Ishikawa (cell line): ENCODE measurements at regions not wholly inside any gene's neighbourhood (a gene's known extent, or its start where the extent isn't known, plus 50 kb on each side); places are given as distances from the start of the nearest gene placed in this dataset.

Experiments used
- CEBPB ChIP-seq: IDR thresholded peaks from 2 replicates; pipeline ENCODE4 v1.6.1; 2012
- CREB1 ChIP-seq: IDR thresholded peaks from 2 replicates; pipeline ENCODE4 v1.6.1; 2012; ENCODE audit warnings: low read depth
- EGR1 ChIP-seq: IDR thresholded peaks from 2 replicates; pipeline ENCODE4 v1.6.1; 2012
- EP300 ChIP-seq: IDR thresholded peaks from 2 replicates; pipeline ENCODE4 v1.6.1; 2012; ENCODE audit warnings: borderline replicate concordance
- FOXM1 ChIP-seq: IDR thresholded peaks from 2 replicates; pipeline ENCODE4 v1.6.1; 2012; ENCODE audit warnings: low read depth, borderline replicate concordance
- NFIC ChIP-seq: IDR thresholded peaks from 2 replicates; pipeline ENCODE4 v1.6.1; 2012
- RAD21 ChIP-seq: IDR thresholded peaks from 2 replicates; pipeline ENCODE4 v1.6.1; 2012; ENCODE audit warnings: low read depth
- TAF1 ChIP-seq: IDR thresholded peaks from 2 replicates; pipeline ENCODE4 v1.6.1; 2012; ENCODE audit warnings: low read depth, mild to moderate bottlenecking
- TCF12 ChIP-seq: IDR thresholded peaks from 2 replicates; pipeline ENCODE4 v1.6.1; 2012; ENCODE audit warnings: low read depth
- TEAD4 ChIP-seq: IDR thresholded peaks from 2 replicates; pipeline ENCODE4 v1.6.1; 2012
- YY1 ChIP-seq: IDR thresholded peaks from 2 replicates; pipeline ENCODE4 v1.6.1; 2012; ENCODE audit warnings: low read depth
- ZBTB7A ChIP-seq: IDR thresholded peaks from 2 replicates; pipeline ENCODE4 v1.6.1; 2012; ENCODE audit warnings: low read depth
- TF ChIP-seq, protein P1 (sequence below): IDR thresholded peaks from 2 replicates; pipeline ENCODE4 v1.6.1; 2012
- TF ChIP-seq, protein P2 (sequence below): IDR thresholded peaks from 2 replicates; pipeline ENCODE4 v1.6.1; 2012
- TF ChIP-seq, protein P3 (sequence below): IDR thresholded peaks from 2 replicates; pipeline ENCODE4 v1.6.1; 2012; ENCODE audit warnings: low read depth, mild to moderate bottlenecking

DNA sequence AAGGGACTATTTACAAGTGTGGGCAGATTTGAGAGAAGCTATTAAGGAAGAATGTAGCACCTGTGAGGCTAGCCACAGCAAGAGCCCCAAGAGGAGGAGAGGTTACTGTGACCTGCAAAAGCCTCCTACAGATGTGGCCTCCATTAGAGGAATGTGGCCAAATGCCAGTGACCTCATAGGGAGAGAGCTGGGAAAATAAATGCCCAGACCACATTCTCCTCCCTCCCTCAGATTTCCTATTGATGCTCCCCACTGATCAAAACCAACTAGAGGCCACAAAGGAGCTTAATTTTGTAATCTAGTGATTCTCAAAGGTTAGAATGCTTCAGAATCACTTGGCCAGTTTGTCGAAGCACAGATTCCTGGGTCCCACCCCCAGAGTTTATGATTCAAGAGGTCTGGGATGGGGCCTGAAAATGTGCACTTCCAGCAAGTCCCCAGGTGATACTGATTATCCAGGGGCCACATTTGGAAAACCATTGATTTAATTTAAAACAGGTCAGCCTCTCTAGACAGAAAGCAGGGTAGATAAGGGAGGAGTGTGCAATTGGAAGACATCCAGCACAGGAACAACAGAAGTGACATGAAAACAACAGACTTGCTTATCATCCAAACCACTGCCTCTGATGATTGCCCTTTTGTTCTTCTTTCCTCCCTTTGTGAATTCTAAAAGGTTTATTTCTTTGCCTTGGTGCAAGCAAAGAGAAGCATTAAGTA, 61.2 kb upstream of the RBBP8 start:
- TF ChIP-seq ZBTB7A, result no peak
- TF ChIP-seq, protein P1, sequence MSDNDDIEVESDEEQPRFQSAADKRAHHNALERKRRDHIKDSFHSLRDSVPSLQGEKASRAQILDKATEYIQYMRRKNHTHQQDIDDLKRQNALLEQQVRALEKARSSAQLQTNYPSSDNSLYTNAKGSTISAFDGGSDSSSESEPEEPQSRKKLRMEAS, result peak; percentile 79
- TF ChIP-seq, protein P2, sequence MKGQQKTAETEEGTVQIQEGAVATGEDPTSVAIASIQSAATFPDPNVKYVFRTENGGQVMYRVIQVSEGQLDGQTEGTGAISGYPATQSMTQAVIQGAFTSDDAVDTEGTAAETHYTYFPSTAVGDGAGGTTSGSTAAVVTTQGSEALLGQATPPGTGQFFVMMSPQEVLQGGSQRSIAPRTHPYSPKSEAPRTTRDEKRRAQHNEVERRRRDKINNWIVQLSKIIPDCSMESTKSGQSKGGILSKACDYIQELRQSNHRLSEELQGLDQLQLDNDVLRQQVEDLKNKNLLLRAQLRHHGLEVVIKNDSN, result peak; percentile 41
- peak; percentile 59; the same call in 1 of the 2 replicates for TF ChIP-seq CREB1
- TF ChIP-seq, protein P3, sequence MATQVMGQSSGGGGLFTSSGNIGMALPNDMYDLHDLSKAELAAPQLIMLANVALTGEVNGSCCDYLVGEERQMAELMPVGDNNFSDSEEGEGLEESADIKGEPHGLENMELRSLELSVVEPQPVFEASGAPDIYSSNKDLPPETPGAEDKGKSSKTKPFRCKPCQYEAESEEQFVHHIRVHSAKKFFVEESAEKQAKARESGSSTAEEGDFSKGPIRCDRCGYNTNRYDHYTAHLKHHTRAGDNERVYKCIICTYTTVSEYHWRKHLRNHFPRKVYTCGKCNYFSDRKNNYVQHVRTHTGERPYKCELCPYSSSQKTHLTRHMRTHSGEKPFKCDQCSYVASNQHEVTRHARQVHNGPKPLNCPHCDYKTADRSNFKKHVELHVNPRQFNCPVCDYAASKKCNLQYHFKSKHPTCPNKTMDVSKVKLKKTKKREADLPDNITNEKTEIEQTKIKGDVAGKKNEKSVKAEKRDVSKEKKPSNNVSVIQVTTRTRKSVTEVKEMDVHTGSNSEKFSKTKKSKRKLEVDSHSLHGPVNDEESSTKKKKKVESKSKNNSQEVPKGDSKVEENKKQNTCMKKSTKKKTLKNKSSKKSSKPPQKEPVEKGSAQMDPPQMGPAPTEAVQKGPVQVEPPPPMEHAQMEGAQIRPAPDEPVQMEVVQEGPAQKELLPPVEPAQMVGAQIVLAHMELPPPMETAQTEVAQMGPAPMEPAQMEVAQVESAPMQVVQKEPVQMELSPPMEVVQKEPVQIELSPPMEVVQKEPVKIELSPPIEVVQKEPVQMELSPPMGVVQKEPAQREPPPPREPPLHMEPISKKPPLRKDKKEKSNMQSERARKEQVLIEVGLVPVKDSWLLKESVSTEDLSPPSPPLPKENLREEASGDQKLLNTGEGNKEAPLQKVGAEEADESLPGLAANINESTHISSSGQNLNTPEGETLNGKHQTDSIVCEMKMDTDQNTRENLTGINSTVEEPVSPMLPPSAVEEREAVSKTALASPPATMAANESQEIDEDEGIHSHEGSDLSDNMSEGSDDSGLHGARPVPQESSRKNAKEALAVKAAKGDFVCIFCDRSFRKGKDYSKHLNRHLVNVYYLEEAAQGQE, result no peak
- TF ChIP-seq TEAD4, result peak; percentile 100
- peak; percentile 82 for TF ChIP-seq EGR1
- peak; percentile 100 for TF ChIP-seq FOXM1
- peak; percentile 80 for TF ChIP-seq YY1
- TF ChIP-seq TCF12, result peak; percentile 100
- peak; percentile 77 for TF ChIP-seq CEBPB
- peak; percentile 100 for TF ChIP-seq NFIC
- peak; percentile 100 for TF ChIP-seq EP300
- no peak; the same call in 1 of the 2 replicates for TF ChIP-seq RAD21
- TF ChIP-seq TAF1, result peak; percentile 23; the same call in 1 of the 2 replicates

DNA sequence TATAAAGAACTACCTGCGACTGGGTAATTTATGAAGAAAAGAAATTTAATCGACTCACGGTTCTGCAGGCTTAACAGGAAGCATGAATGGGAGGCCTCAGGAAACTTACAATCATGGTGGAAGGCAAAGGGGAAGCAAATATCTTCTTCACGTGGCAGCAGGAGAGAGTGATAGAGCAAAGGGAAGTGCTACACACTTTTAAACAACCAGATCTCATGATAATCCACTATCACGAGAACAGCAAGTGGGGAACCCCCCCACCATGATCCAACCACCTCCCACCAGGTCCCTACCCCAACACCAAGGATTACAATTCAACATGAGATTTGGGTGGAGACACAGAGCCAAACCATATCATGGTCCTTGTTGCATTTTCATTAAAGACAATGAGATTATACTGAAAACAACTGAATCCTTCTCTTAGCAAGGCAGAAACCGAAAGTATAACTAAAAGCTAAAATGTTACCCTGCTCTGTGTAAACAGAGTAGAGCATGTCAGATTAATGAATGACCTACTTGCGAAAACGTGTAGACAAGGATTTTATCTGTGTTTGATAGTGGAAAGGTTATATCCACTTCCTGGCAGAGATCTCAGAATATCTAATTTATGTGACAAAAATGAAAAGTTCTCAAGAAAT, 60.1 kb upstream of the RBBP8 start:
- TF ChIP-seq, protein P1, result no peak
- TF ChIP-seq CREB1, result no peak
- TF ChIP-seq TEAD4, result no peak

DNA sequence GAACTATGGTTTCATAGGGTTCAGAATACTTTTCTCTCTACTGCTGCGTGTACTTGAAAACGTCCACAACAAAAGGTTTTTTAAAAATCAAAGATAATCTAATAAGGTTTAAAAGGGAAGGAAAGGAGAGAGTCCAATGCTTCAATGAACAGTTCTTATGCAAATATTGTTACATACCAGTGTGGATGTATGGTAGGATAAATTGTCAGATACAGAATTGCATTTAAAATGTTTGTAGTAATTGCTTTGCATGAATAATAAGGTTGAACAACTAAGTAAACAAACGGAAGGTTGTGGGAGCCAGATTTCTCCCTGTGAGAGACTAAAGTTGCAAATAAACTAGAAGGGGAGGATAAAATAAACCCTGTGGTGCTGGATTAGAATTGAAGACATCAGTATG, 53.8 kb upstream of the RBBP8 start:
- TF ChIP-seq TEAD4, result no peak

DNA sequence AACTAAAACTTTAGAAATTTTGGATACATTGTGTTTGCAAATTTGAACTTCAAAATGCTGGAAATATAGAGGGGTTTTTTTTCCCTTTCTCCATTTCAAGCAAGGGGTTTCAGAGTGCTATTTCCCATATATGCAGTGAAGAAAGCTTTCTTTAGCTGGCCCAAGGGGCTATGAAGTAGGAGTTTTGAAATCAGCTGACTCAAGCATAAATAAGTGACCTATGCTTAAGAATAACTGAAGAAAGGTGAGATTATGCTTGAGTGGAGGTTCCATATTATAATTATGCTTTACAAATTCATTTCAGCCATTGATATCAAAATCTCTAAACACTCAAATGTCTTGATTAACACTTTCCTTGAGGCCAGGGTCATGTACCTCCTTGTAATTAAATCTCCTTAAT, 51.0 kb upstream of the RBBP8 start:
- TF ChIP-seq RAD21, result no peak
- TF ChIP-seq TCF12, result no peak
- no peak for TF ChIP-seq CREB1
- TF ChIP-seq, protein P1, result no peak
- no peak for TF ChIP-seq ZBTB7A
- no peak for TF ChIP-seq CEBPB
- no peak for TF ChIP-seq TEAD4
- no peak for TF ChIP-seq FOXM1
- TF ChIP-seq EGR1, result no peak
- TF ChIP-seq, protein P3, result no peak

DNA sequence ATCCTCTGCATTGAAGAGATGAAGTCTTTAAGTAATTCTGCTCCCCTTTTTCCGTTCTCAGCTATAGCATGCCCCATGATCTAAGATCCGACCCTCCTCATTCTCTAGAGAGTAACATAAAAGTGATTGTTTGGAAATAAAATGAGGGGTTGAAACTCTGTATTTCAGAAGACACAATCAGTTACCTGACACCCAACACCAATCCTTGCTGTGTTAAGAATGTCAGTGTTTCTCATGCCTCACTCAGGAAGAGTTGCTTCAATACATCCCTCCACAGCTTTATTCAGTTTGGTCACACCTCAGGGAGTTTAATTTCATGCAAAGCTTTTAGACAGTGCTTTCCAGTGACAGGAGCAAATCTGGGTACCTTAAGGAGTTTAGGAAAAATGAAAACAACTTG, 49.9 kb upstream of the RBBP8 start:
- TF ChIP-seq TAF1 (no peak), YY1 (no peak), CREB1 (no peak), FOXM1 (peak; percentile 63; the same call in 1 of the 2 replicates), ZBTB7A (no peak), TEAD4 (peak; percentile 72), TCF12 (peak; percentile 79), NFIC (peak; percentile 56), EP300 (peak; percentile 86), RAD21 (no peak), EGR1 (no peak)
- TF ChIP-seq, protein P3, result no peak
- TF ChIP-seq, protein P1, result no peak
